HEK293 (cell line): ENCODE measurements at regions not wholly inside any gene's neighbourhood (a gene's known extent, or its start where the extent isn't known, plus 50 kb on each side); places are given as distances from the start of the nearest gene placed in this dataset.

Source experiments
- CTCF ChIA-PET: fragments of 350-600 bp; formaldehyde crosslinking; extraction: SDS; loops from one replicate; lab custom pipeline; 2021; ENCODE audit warnings: antibody characterized with exemption; lab: Yijun Ruan, JAX
- POLR2A ChIA-PET: fragments of 300-600 bp; formaldehyde crosslinking; extraction: SDS; loops from one replicate; lab custom pipeline; 2020; ENCODE audit warnings: antibody characterized with exemption, inconsistent platforms; lab: Yijun Ruan, JAX
- H3K27ac ChIP-seq: fragments of 200-500 bp; sonication (Bioruptor generic); 2 replicates; pipeline ENCODE4 v1.5.1; 2014; ENCODE audit warnings: low read depth, low read length, control low read depth, inconsistent platforms; ENCODE audit errors: extremely low read depth
- H3K36me3 ChIP-seq, 2 experiments: fragments of 200-500 bp in 1 of 2; sonication (Bioruptor generic) in 1 of 2; 1 replicate in 1 of 2; 2 replicates in 1 of 2; pipeline ENCODE4 v1.5.1; 2014 to 2017; ENCODE audit warnings: inconsistent platforms in 2 of 2, low read length in 2 of 2; ENCODE audit not compliant: control insufficient read depth in 2 of 2, insufficient read depth in 1 of 2
- H3K4me1 ChIP-seq: fragments of 200-500 bp; sonication (Bioruptor generic); 2 replicates; pipeline ENCODE4 v1.5.1; 2014; ENCODE audit warnings: mild to moderate bottlenecking, low read length, inconsistent platforms; ENCODE audit not compliant: control insufficient read depth, insufficient read depth
- H3K4me3 ChIP-seq: 2 replicates; pipeline ENCODE4 v1.5.1; 2011; ENCODE audit warnings: low read depth, mild to moderate bottlenecking, control low read depth, low read length, moderate library complexity
- H3K9me3 ChIP-seq: fragments of 200-500 bp; sonication (Bioruptor generic); 2 replicates; pipeline ENCODE4 v1.5.1; 2014; ENCODE audit warnings: low read depth, low read length, inconsistent platforms; ENCODE audit not compliant: control insufficient read depth, insufficient read depth
- BCL6B ChIP-seq: fragments of 450-650 bp; formaldehyde crosslinking; IDR thresholded peaks from 2 replicates; pipeline ENCODE4 v1.5.1; 2017; ENCODE audit warnings: missing biosample characterization, missing genetic modification characterization
- PRDM2 ChIP-seq: fragments of 450-650 bp; formaldehyde crosslinking; IDR thresholded peaks from 2 replicates; pipeline ENCODE4 v1.5.1; 2016; ENCODE audit warnings: missing biosample characterization, missing genetic modification characterization, borderline replicate concordance
- ZBTB26 ChIP-seq: fragments of 450-650 bp; formaldehyde crosslinking; optimal IDR thresholded peaks from 2 replicates; pipeline ENCODE3; 2016; ENCODE audit warnings: missing biosample characterization, mild to moderate bottlenecking, missing genetic modification characterization
- ZBTB44 ChIP-seq: fragments of 450-650 bp; IDR thresholded peaks from 2 replicates; pipeline ENCODE4 v1.5.1; 2018; ENCODE audit warnings: missing biosample characterization, mild to moderate bottlenecking, missing genetic modification characterization
- ZNF18 ChIP-seq: fragments of 450-650 bp; formaldehyde crosslinking; IDR thresholded peaks from 2 replicates; pipeline ENCODE4 v1.5.1; 2016; ENCODE audit warnings: missing biosample characterization, missing genetic modification characterization
- ZNF2 ChIP-seq: fragments of 450-650 bp; formaldehyde crosslinking; IDR thresholded peaks from 2 replicates; pipeline ENCODE4 v1.5.1; 2016; ENCODE audit warnings: missing biosample characterization, missing genetic modification characterization
- ZNF23 ChIP-seq: fragments of 450-650 bp; formaldehyde crosslinking; IDR thresholded peaks from 2 replicates; pipeline ENCODE4 v1.5.1; 2016; ENCODE audit warnings: missing biosample characterization, missing genetic modification characterization, borderline replicate concordance
- ZNF366 ChIP-seq: fragments of 450-650 bp; formaldehyde crosslinking; conservative IDR thresholded peaks from 2 replicates; pipeline ENCODE4 v1.5.1; 2016; ENCODE audit warnings: missing biosample characterization, missing genetic modification characterization
- ZNF416 ChIP-seq: fragments of 450-650 bp; formaldehyde crosslinking; IDR thresholded peaks from 2 replicates; pipeline ENCODE4 v1.5.1; 2016; ENCODE audit warnings: missing biosample characterization, missing genetic modification characterization
- ZNF426 ChIP-seq: fragments of 450-650 bp; formaldehyde crosslinking; IDR thresholded peaks from 2 replicates; pipeline ENCODE4 v1.5.1; 2017; ENCODE audit warnings: missing biosample characterization, missing genetic modification characterization, mild to moderate bottlenecking, inconsistent platforms, moderate library complexity
- ZNF433 ChIP-seq: fragments of 450-650 bp; formaldehyde crosslinking; IDR thresholded peaks from 2 replicates; pipeline ENCODE4 v1.5.1; 2016; ENCODE audit warnings: missing biosample characterization, missing genetic modification characterization, low read depth
- ZNF473 ChIP-seq: fragments of 450-650 bp; formaldehyde crosslinking; IDR thresholded peaks from 2 replicates; pipeline ENCODE4 v1.5.1; 2017; ENCODE audit warnings: missing biosample characterization, missing genetic modification characterization
- ZNF558 ChIP-seq: fragments of 450-650 bp; formaldehyde crosslinking; IDR thresholded peaks from 2 replicates; pipeline ENCODE4 v1.5.1; 2016; ENCODE audit warnings: missing biosample characterization, missing genetic modification characterization
- ZNF560 ChIP-seq: fragments of 450-650 bp; formaldehyde crosslinking; IDR thresholded peaks from 2 replicates; pipeline ENCODE4 v1.5.1; 2017; ENCODE audit warnings: missing biosample characterization, missing genetic modification characterization, borderline replicate concordance
- ZNF624 ChIP-seq: fragments of 450-650 bp; formaldehyde crosslinking; IDR thresholded peaks from 2 replicates; pipeline ENCODE4 v1.5.1; 2017; ENCODE audit warnings: missing biosample characterization, missing genetic modification characterization
- ZNF639 ChIP-seq: fragments of 450-650 bp; formaldehyde crosslinking; IDR thresholded peaks from 2 replicates; pipeline ENCODE4 v1.5.1; 2016; ENCODE audit warnings: missing biosample characterization, missing genetic modification characterization
- ZNF645 ChIP-seq: fragments of 450-650 bp; formaldehyde crosslinking; IDR thresholded peaks from 2 replicates; pipeline ENCODE4; 2016; ENCODE audit warnings: missing biosample characterization, missing genetic modification characterization
- ZNF658 ChIP-seq: fragments of 450-650 bp; formaldehyde crosslinking; IDR thresholded peaks from 2 replicates; pipeline ENCODE4; 2016; ENCODE audit warnings: missing biosample characterization, missing genetic modification characterization
- ZSCAN5A ChIP-seq: fragments of 450-650 bp; formaldehyde crosslinking; IDR thresholded peaks from 2 replicates; pipeline ENCODE4 v1.5.1; 2016; ENCODE audit warnings: missing biosample characterization, missing genetic modification characterization

GRCh38 chr14:89476354-89476896, 59.4 kb upstream of the FOXN3 start:
- Histone ChIP-seq H3K36me3 (no peaks in the 10 kb centered on the region), H3K4me3 (no peak overlapping the region), H3K27ac (no peak overlapping the region), H3K4me1 (no peaks in the 10 kb centered on the region), H3K9me3 (no peaks in the 10 kb centered on the region)
- no peak for TF ChIP-seq ZNF366 (tag by site-specific recombination)
- no peak for TF ChIP-seq ZNF433 (tag by site-specific recombination)
- TF ChIP-seq ZNF624 (tag by site-specific recombination) = no peak
- no peak for TF ChIP-seq ZNF560
- TF ChIP-seq ZNF23 = no peak
- TF ChIP-seq ZNF416 (tag by site-specific recombination) = no peak
- no peak for TF ChIP-seq ZBTB44
- no peak for TF ChIP-seq ZNF2 (tag by site-specific recombination)
- TF ChIP-seq ZNF658 (tag by site-specific recombination) = no peak
- no peak for TF ChIP-seq BCL6B (tag by site-specific recombination)
- TF ChIP-seq ZSCAN5A (tag by site-specific recombination) = no peak
- ChIA-PET POLR2A (no interaction called here), CTCF (no interaction called here)

- CTCF ChIA-PET = no interaction called here
- H3K4me3 ChIP-seq = no peak overlapping the region
- POLR2A ChIA-PET = no interaction called here
- H3K36me3 ChIP-seq = no peaks in the 10 kb centered on the region
- H3K4me1 ChIP-seq = no peaks in the 10 kb centered on the region
- no peak overlapping the region for H3K27ac ChIP-seq
- H3K9me3 ChIP-seq = no peaks in the 10 kb centered on the region
- TF ChIP-seq ZNF18 (tag by site-specific recombination) (no peak), ZBTB26 (tag by site-specific recombination) (no peak), ZNF645 (tag by site-specific recombination) (no peak), ZNF426 (tag by site-specific recombination) (no peak), ZNF558 (no peak), PRDM2 (tag by site-specific recombination) (no peak), ZNF639 (tag by site-specific recombination) (no peak), ZNF473 (no peak)
Measured at GRCh38 chr14:89474464-89474863, 57.4 kb upstream of the FOXN3 start.
